Cardiac muscle cell (in vitro differentiated cells and primary cell): ENCODE measurements at regions not wholly inside any gene's neighbourhood (a gene's known extent, or its start where the extent isn't known, plus 50 kb on each side); places are given as distances from the start of the nearest gene placed in this dataset.
A peak's percentile ranks its signal among the peaks of the same experiment; 100 is the strongest.

Experiments
- DNase-seq, 2 donors: peaks; one replicate each; pipeline versions ENCODE4 v3.0.0 to v3.0.0-alpha.2; 2010 to 2017; ENCODE audit warnings: low read depth in 1 of 2, low spot score in 1 of 2
- H3K27ac ChIP-seq: fragments of 200-600 bp; sonication (generic); 2 replicates; pipeline ENCODE4 v1.5.1; 2016
- H3K27me3 ChIP-seq: fragments of 200-600 bp; sonication (generic); 2 replicates; pipeline ENCODE4 v1.6.0; 2016; ENCODE audit warnings: control low read depth
- H3K36me3 ChIP-seq: fragments of 200-600 bp; sonication (generic); 2 replicates; pipeline ENCODE4 v1.5.1; 2016; ENCODE audit warnings: control low read depth
- H3K4me1 ChIP-seq: fragments of 200-600 bp; sonication (generic); 2 replicates; pipeline ENCODE4 v1.8.1; 2017; ENCODE audit warnings: low read depth, mild to moderate bottlenecking, mixed run types
- H3K4me3 ChIP-seq: fragments of 200-600 bp; sonication (generic); 2 replicates; pipeline ENCODE4 v1.5.1; 2016; ENCODE audit warnings: mild to moderate bottlenecking
- H3K9me3 ChIP-seq: fragments of 200-600 bp; sonication (generic); 2 replicates; pipeline ENCODE4 v1.5.1; 2017; ENCODE audit warnings: low read depth, mild to moderate bottlenecking, control low read depth
- CTCF ChIP-seq: IDR thresholded peaks from 2 replicates; pipeline ENCODE4 v1.5.1; 2012; ENCODE audit warnings: low read depth, mild to moderate bottlenecking, low read length

GRCh38 chr3:147497286-147497685 is 88.1 kb downstream of the ZIC1 start:
- H3K36me3 ChIP-seq, result no peaks in the 10 kb centered on the region
- no peak overlapping the region for H3K4me3 ChIP-seq
- DNase-seq, result no peak
- no peaks in the 10 kb centered on the region for H3K27me3 ChIP-seq
- H3K4me1 ChIP-seq, result no peaks in the 10 kb centered on the region
- no peak for TF ChIP-seq CTCF
- H3K9me3 ChIP-seq, result no peaks in the 10 kb centered on the region
- no peak overlapping the region for H3K27ac ChIP-seq

DNA sequence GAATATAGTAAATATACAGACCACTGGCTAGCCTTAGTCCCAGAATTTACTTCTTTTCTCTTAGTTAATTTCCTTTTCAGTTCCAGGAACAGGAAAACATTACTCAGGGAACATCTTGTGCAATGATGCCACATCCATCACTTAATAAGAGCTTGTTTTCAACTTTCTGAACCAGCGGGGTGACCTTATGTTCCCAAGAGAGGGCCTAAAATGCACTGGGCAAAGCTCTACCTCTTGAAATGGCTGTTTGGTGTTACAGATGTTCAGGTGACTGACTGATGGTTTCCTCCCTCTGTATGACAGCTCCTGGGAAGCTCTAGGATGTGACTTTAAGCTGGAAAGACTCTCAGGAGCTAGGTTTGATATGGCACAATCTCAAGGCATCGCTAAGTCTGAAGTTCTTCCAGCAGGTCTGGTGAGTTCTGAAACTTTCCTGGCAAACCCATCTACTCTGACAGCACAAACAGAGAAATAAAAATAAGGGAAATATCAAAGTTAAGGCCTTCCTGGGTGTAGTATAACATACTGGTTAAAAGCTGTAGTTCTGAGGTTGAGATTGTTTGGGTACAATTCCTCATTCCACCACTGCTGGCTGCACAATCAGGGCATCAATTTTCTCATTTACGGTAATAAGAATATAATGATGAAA is 98.6 kb downstream of the ZIC1 start:
- TF ChIP-seq CTCF, result no peak
- Histone ChIP-seq H3K9me3 (no peaks in the 10 kb centered on the region), H3K4me1 (no peaks in the 10 kb centered on the region), H3K27ac (no peak overlapping the region), H3K27me3 (no peaks in the 10 kb centered on the region), H3K4me3 (no peak overlapping the region), H3K36me3 (no peaks in the 10 kb centered on the region)
- DNase-seq, result peak in 1 of 2 donors; percentile 59

GRCh38 chr3:147509448-147509847 is 100.3 kb downstream of the ZIC1 start:
- Histone ChIP-seq H3K27ac (no peak overlapping the region), H3K9me3 (no peaks in the 10 kb centered on the region), H3K27me3 (no peaks in the 10 kb centered on the region), H3K4me3 (no peak overlapping the region), H3K4me1 (no peaks in the 10 kb centered on the region), H3K36me3 (no peaks in the 10 kb centered on the region)
- DNase-seq, result peak in 1 of 2 donors; percentile 36
- TF ChIP-seq CTCF, result no peak

DNA sequence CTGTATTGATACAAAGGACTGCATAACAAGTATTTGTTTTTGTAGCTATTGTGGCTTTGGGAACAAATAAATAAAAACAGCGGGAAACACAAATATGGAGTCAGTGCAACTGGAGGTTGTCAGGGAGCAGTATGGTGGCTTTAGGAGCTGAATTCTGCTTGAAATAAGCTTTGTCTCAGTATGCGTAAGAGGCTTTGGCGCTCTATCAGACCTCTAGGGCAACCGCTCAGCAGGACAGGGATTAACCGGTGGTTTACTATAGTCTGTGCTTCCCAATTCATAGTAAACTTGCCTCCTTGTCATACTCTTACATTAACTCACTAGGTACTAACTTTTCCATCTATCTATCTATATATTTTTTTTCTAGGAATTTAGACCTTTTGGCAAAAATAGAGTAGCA is 104.6 kb downstream of the ZIC1 start:
- no peak overlapping the region for H3K27ac ChIP-seq
- no peaks in the 10 kb centered on the region for H3K36me3 ChIP-seq
- H3K4me1 ChIP-seq, result no peaks in the 10 kb centered on the region
- TF ChIP-seq CTCF, result no peak
- no peak for DNase-seq
- no peaks in the 10 kb centered on the region for H3K9me3 ChIP-seq
- H3K4me3 ChIP-seq, result no peak overlapping the region
- H3K27me3 ChIP-seq, result no peaks in the 10 kb centered on the region

GRCh38 chr3:147514366-147515160 is 105.4 kb downstream of the ZIC1 start:
- Histone ChIP-seq H3K4me3 (no peak overlapping the region), H3K27me3 (no peaks in the 10 kb centered on the region), H3K4me1 (no peaks in the 10 kb centered on the region), H3K9me3 (no peaks in the 10 kb centered on the region), H3K27ac (no peak overlapping the region), H3K36me3 (no peaks in the 10 kb centered on the region)
- DNase-seq, result no peak
- no peak for TF ChIP-seq CTCF
